Panc1 (cell line): ENCODE measurements at regions not wholly inside any gene's neighbourhood (a gene's known extent, or its start where the extent isn't known, plus 50 kb on each side); places are given as distances from the start of the nearest gene placed in this dataset.

ENCODE experiments used
- ATAC-seq: fragments of 200-7000 bp; cut with Tn5 transposase; 2 replicates; pipeline ENCODE4 v1.9.1; 2020; ENCODE audit warnings: mild to moderate bottlenecking, moderate library complexity
- BruUV-seq: library from RNA; stranded (reverse); fragments of 400-500 nt; replicated peaks from 2 replicates; lab custom pipeline; 2021; lab: Mats Ljungman, UMichigan
- CTCF ChIA-PET: fragments of 300-600 bp; sonication (Branson Sonifier 250); formaldehyde crosslinking; loops from one replicate; lab custom pipeline; 2022; ENCODE audit warnings: antibody characterized with exemption; lab: Charles Lee
- POLR2A ChIA-PET: fragments of 300-600 bp; sonication (Branson Sonifier 250); formaldehyde crosslinking; loops from one replicate; lab custom pipeline; 2022; ENCODE audit warnings: antibody characterized with exemption; lab: Charles Lee
- DNase-seq: peaks from one replicate; pipeline ENCODE4 v3.0.0-alpha.2; 2010; ENCODE audit warnings: low read depth, low spot score
- H3K27ac ChIP-seq: 2 replicates; pipeline ENCODE4 v1.5.1; 2011; ENCODE audit warnings: mild to moderate bottlenecking, low read length, inconsistent platforms
- H3K27me3 ChIP-seq: fragments of 200-500 bp; sonication (Bioruptor generic); 2 replicates; pipeline ENCODE4 v1.6.0; 2014; ENCODE audit warnings: low read length, inconsistent platforms; ENCODE audit not compliant: control insufficient read depth, insufficient read depth
- H3K36me3 ChIP-seq: fragments of 200-500 bp; sonication (Bioruptor generic); 2 replicates; pipeline ENCODE4 v1.5.1; 2014; ENCODE audit warnings: inconsistent platforms, mild to moderate bottlenecking, low read length, moderate library complexity; ENCODE audit not compliant: control insufficient read depth, insufficient read depth
- H3K4me1 ChIP-seq: 2 replicates; pipeline ENCODE4 v1.5.1; 2011; ENCODE audit warnings: inconsistent platforms, mild to moderate bottlenecking, low read length, moderate library complexity; ENCODE audit not compliant: control insufficient read depth, insufficient read depth
- H3K4me3 ChIP-seq, 2 experiments: 2 replicates each; pipeline ENCODE4 v1.5.1; 2011 to 2012; ENCODE audit warnings: low read depth in 2 of 2, low read length in 2 of 2, mild to moderate bottlenecking in 2 of 2, inconsistent platforms in 1 of 2, moderate library complexity in 1 of 2
- H3K9me3 ChIP-seq: fragments of 200-500 bp; sonication (Bioruptor generic); 2 replicates; pipeline ENCODE4 v1.5.1; 2014; ENCODE audit warnings: low read depth, mild to moderate bottlenecking, inconsistent platforms, low read length, moderate library complexity; ENCODE audit not compliant: control insufficient read depth, insufficient read depth
- POLR2AphosphoS5 ChIP-seq: IDR thresholded peaks from 2 replicates; pipeline ENCODE4 v1.6.1; 2012; ENCODE audit warnings: mild to moderate bottlenecking, low read depth, low read length, moderate library complexity
- SIN3A ChIP-seq: IDR thresholded peaks from 2 replicates; pipeline ENCODE4 v1.6.1; 2012; ENCODE audit warnings: low read depth, mild to moderate bottlenecking, low read length, moderate library complexity, borderline replicate concordance; ENCODE audit not compliant: insufficient read depth
- TCF7L2 ChIP-seq: IDR thresholded peaks from 2 replicates; pipeline ENCODE4 v1.6.1; 2011; ENCODE audit warnings: mild to moderate bottlenecking, low read depth, low read length, inconsistent platforms
- in situ Hi-C: cut with HindIII; loops from 2 replicates; pipeline ENCODE4 v1.10.0; 2016; ENCODE audit warnings: low sequenced_read_pairs, low pct_unique_long_range_greater_than_20kb
- intact Hi-C: fragments of 100-400 bp; cut with micrococcal nuclease; formaldehyde crosslinking; loops from one replicate; pipeline ENCODE4 v1.10.0; 2022; ENCODE audit not compliant: unreplicated experiment
- TF ChIP-seq, protein P1 (sequence below), 2 experiments: IDR thresholded peaks; 2 replicates each; pipeline ENCODE4 v1.6.1; 2011 to 2012; ENCODE audit warnings: low read depth in 2 of 2, control low read depth in 1 of 2, low read length in 1 of 2, mild to moderate bottlenecking in 1 of 2, moderate library complexity in 1 of 2; ENCODE audit not compliant: insufficient read depth in 1 of 2
- TF ChIP-seq, protein P2 (sequence below): fragments of 450-650 bp; IDR thresholded peaks from 2 replicates; pipeline ENCODE4 v1.5.1; 2017; ENCODE audit warnings: mild to moderate bottlenecking

DNA sequence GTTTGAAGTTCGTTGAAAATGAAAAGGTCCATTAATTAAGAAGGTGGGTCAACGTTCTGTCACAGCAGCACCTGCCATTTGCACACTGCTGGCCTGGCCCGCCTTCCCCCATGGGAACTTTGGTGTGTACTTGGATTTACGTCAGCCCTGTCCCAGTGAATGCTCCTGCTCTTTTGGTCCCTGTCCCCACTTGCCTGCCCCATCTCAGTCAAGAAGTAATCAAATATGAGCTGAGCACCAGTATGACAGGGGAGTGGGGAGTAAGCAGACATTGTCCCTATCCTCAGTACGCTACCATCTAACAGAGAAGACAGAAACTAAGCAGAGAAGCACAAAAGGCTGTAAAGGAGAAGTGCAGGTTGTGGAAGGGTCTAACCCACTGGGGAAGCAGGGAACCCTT lies 65.1 kb downstream of the SLC4A3 start:
- TF ChIP-seq SIN3A = no peak
- TF ChIP-seq, protein P1, sequence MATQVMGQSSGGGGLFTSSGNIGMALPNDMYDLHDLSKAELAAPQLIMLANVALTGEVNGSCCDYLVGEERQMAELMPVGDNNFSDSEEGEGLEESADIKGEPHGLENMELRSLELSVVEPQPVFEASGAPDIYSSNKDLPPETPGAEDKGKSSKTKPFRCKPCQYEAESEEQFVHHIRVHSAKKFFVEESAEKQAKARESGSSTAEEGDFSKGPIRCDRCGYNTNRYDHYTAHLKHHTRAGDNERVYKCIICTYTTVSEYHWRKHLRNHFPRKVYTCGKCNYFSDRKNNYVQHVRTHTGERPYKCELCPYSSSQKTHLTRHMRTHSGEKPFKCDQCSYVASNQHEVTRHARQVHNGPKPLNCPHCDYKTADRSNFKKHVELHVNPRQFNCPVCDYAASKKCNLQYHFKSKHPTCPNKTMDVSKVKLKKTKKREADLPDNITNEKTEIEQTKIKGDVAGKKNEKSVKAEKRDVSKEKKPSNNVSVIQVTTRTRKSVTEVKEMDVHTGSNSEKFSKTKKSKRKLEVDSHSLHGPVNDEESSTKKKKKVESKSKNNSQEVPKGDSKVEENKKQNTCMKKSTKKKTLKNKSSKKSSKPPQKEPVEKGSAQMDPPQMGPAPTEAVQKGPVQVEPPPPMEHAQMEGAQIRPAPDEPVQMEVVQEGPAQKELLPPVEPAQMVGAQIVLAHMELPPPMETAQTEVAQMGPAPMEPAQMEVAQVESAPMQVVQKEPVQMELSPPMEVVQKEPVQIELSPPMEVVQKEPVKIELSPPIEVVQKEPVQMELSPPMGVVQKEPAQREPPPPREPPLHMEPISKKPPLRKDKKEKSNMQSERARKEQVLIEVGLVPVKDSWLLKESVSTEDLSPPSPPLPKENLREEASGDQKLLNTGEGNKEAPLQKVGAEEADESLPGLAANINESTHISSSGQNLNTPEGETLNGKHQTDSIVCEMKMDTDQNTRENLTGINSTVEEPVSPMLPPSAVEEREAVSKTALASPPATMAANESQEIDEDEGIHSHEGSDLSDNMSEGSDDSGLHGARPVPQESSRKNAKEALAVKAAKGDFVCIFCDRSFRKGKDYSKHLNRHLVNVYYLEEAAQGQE (IDR thresholded peaks at IDR 0.05; ENCODE audit: insufficient read depth in 1 of 2, low read depth in 2 of 2, low read length in 1 of 2) = no peak
- TF ChIP-seq, protein P2, sequence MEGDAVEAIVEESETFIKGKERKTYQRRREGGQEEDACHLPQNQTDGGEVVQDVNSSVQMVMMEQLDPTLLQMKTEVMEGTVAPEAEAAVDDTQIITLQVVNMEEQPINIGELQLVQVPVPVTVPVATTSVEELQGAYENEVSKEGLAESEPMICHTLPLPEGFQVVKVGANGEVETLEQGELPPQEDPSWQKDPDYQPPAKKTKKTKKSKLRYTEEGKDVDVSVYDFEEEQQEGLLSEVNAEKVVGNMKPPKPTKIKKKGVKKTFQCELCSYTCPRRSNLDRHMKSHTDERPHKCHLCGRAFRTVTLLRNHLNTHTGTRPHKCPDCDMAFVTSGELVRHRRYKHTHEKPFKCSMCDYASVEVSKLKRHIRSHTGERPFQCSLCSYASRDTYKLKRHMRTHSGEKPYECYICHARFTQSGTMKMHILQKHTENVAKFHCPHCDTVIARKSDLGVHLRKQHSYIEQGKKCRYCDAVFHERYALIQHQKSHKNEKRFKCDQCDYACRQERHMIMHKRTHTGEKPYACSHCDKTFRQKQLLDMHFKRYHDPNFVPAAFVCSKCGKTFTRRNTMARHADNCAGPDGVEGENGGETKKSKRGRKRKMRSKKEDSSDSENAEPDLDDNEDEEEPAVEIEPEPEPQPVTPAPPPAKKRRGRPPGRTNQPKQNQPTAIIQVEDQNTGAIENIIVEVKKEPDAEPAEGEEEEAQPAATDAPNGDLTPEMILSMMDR = no peak
- DNase-seq (no peak), ATAC-seq (no peak)
- no TSS peak for BruUV-seq
- ChIA-PET CTCF (no interaction called here), POLR2A (no interaction called here)
- Histone ChIP-seq H3K4me3 (no peak overlapping the region), H3K9me3 (no peaks in the 10 kb centered on the region), H3K27ac (no peak overlapping the region), H3K27me3 (peaks cover 12% of the 10 kb centered on the region), H3K4me1 (peaks cover 20% of the 10 kb centered on the region), H3K36me3 (peaks cover 5% of the 10 kb centered on the region; the same call in 1 of the 2 replicates)
- intact Hi-C loops (no loop called here), in situ Hi-C loops (no loop called here)

DNA sequence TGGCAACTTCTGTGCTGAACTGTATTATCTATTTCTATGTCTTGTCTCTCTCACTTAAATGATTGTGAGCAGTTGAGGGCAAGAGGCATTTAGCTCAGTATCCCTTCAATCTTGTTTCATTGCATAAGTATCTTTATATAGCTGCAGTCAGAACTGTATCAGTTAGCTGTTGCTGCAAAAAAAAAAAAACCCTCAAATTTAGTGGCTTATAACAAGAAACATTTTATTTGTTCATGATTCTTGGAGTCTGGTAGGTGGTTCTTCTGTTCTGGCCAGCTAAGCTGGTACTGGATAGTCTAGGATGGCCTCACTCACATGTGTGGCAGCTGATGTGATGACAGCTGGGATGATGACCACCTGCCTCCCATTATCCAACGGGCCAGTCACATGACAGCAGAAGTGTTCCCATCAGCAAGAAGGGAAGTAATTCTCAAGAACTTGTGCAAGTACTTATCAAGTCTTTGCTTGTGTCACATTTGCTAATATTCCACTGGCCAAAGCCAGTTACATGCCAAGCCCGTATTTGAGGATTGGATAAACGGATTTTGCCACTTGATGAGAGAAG lies 67.8 kb downstream of the SLC4A3 start:
- Histone ChIP-seq H3K36me3 (no peaks in the 10 kb centered on the region), H3K27me3 (peaks cover 18% of the 10 kb centered on the region), H3K9me3 (no peaks in the 10 kb centered on the region), H3K4me1 (peaks cover 4% of the 10 kb centered on the region; the same call in 1 of the 2 replicates), H3K27ac (no peak overlapping the region), H3K4me3 (no peak overlapping the region)
- TF ChIP-seq TCF7L2 = no peak
- TF ChIP-seq SIN3A = no peak
- TF ChIP-seq, protein P2 = no peak
- TF ChIP-seq POLR2AphosphoS5 = no peak
- TF ChIP-seq, protein P1 (IDR thresholded peaks at IDR 0.05; ENCODE audit: insufficient read depth in 1 of 2, low read depth in 2 of 2, low read length in 1 of 2) = no peak
- intact Hi-C loops = no loop called here
- ChIA-PET POLR2A (interaction anchor here (0.7 kb wide), 1 partner anchor 46 kb away, joined by 4 read pairs; no protein-coding TSS in a partner anchor), CTCF (no interaction called here)
- DNase-seq (no peak), ATAC-seq (no peak)
- in situ Hi-C loops = no loop called here
- no TSS peak for BruUV-seq
